HG02642 (cell line): ENCODE measurements at regions not wholly inside any gene's neighbourhood (a gene's known extent, or its start where the extent isn't known, plus 50 kb on each side); places are given as distances from the start of the nearest gene placed in this dataset.
"Not testable (repeated sequence)": the region's sequence is repeated elsewhere in the genome, so short reads cannot be mapped to it uniquely, and the experiment has no call there.

Experiments
- ATAC-seq: cut with Tn5 transposase; IDR thresholded peaks from one replicate; pipeline ENCODE4 v1.9.1; 2021; ENCODE audit warnings: mild to moderate bottlenecking; ENCODE audit not compliant: unreplicated experiment, poor library complexity

DNA sequence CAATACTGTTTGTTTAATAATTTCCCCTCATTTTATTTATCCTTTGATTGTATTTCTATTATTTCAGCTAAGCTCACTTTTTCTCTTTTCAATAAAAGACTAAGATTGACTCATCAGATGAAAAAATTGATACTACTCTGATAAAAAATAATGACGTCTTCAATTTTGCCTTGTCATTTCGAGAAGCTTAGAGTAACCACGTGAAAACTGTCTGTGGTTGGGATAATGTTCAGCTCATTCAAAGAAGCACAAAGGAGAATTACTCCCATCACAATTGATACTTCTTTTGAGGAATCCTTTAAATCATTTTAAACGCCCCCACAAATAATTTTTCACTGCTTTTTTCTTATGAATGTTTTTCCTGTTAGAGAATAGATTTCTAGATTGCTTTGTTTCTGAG, 318.7 kb upstream of the SLITRK1 start:
- ATAC-seq = no peak

DNA sequence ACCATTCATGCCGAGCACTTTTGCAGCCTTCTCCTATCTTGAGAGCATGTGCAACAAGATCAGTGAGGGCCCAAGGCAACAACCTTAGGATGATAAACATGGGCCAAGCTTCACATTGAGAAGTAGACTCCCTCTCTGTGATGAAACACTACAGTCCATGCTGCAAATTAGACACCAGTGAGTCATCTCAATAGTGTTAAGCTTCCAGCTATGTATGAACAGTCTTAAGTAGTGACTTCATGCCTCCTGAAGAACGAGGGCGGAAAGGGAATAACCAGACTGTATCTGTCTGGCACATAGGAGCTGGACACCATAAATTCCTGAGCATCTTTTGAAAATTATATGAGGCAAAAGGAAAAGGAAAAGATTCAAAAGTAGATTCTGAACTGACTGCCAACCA, 309.9 kb upstream of the SLITRK1 start:
- ATAC-seq = no peak

DNA sequence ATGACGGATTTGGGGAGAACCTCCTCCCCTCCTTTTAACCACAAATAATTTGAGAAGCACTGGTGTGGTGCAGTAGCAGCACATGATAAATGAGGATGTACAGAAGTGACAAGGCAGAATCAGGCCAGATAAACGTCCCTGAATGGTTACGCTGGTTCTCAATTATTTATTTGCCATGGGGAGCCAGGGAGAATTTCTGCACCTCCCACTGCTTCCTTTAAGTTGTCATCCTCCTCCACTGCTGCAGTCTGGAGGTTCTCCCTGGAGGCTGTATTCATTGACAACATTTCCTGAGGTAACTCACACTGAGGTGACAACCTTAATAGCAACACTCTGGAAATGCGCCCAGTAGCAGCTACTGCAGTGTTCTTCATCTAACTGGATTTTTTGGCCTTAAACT, 308.9 kb upstream of the SLITRK1 start:
- no peak for ATAC-seq

DNA sequence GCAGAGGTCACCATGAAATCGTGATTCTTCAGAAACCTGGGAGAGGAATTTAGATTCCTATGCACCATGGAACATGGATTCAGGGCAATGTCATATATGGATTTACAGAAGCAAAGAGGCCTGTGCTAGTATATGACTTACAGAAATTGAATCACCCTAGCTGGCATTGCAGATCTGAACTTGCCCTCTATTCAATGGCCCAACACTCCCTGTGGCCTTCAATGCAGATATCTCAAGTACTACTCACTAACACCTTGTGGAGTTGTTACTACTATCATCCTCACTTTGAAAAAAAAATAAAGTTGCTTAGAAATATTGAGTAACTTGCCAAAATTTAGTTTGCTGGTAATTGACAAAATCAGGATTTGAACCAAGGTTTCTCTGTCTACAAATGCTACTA, 305.4 kb upstream of the SLITRK1 start:
- ATAC-seq = no peak

DNA sequence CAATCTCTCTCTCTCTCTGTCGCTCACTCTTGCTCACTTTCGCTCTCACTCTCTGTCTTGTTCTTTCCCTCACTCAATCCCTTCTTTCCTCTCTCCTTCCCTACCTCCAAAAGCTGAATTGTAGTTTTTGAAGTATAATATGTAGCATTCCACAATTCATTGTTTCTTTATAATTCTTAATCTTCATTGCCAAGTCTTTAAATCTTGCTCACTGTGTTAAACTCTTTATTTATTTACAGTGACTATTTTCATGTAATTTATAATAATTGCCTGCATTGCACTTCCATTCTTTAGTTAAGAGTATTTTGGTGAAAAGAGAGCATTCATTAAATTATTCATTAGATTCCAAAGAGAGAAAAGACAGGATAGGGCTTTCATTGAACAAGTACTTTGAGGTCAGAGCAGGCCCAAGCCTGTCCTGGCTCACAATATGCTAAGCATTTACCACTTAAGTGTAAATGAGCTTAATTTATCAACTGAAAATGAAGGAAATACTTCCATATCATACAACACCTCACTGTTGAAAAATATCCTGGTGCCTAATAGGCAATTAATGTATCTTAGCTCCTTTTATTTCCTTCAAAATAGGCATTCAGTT, 257.4 kb upstream of the SLITRK1 start:
- ATAC-seq = no peak

DNA sequence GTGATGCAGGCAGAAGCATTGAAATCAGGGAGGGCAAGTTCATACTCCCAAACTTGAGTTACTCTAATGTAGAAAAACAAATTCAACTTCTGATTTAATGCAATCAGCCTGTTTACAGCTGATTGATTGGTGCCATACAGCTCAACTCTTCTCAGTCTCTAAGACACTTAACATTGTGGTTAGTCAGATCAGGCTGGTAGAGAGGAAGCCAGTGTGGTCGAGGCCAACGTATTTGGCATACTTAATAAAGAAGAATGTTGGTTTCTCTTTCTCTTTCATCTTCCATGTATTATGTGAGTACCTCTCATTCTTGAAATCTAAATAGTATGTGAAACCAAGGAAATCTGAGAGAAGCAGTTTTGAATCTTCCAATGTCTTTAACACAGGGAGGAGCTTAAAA, 255.0 kb upstream of the SLITRK1 start:
- peak; percentile 98 for ATAC-seq

DNA sequence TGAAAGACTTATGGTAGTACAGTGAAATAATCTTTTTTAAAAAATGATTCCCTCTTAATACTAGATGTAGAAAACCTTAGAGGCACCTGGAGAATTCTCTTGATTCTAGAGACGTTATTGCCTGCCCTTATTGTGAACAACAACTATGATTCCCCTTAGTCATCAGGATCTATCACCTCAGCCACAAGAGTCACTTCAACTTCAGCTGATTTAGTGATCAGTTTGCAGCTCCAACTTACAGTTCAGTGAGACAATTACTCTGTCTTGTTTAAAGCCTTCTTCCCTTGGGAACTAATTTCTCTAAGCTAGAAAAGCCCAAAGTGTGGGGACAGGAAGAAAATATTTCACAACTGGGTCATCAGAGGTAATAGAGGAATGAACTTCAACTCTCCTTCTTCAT, 254.3 kb upstream of the SLITRK1 start:
- ATAC-seq = no peak

DNA sequence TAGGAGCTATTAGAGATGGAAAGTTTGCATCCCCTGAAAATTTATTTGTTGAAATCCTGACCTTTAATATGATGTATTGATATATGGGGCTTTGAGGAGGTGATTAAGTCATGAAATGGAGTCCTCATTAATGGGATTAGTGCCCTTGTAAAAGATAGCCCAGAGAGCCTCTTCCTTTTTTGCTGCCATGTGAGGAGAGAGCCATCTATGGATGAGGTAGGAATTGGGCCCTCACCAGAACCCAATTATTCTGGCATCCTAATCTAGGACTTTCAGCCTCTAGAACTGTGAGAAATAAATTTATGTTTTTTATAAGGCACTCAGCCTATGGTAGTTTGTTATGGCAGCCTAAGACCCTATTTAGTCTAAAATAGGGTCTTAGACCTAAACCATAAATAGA, 250.2 kb upstream of the SLITRK1 start:
- no peak for ATAC-seq

DNA sequence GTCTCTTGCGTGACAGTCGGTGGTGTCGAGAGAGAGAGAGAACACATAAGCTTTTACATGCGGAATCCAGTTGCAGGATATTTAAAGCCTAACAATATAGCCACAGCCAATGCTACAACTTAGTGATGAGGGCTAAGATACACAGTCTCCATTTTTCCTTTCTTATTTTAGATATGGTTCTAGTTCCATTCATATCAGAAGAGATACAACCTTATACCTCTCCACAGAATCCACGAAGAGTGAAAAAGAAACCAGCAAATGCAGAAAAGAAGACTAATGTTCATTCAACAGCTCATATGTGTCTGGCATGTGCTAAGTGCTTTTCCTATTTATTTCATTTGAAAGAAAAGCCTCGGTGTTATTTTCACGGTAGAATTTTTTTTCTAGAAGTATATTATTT, 249.0 kb upstream of the SLITRK1 start:
- ATAC-seq = no peak

DNA sequence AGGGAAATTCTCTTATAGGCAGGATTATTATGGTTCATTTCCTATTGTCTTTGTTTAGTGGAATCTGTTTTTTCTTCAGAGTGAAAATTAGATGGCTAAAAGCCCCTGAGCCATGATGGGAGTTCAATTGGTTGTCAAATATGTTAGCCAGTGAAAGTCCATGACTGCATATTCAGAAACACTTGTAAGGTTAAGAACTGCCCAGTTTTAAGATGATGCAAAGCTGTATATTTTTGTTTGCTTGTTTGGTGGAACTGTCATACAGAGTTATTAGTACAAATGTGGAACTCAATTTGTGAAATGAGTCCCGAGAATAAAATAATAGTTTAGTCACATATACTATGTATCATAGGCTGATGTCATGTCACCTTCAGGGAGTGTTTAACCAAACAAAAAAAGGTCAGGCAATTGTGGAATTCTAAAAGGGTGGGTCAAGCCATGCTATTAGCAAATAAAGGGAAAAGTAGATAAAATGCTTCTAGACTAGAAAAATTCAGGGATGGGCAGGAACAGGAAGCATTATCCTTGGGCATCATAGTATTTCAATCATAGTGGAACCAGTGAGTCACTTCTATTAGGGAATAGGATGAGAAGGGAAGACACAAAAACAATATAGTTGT, 248.3 kb upstream of the SLITRK1 start:
- no peak for ATAC-seq

DNA sequence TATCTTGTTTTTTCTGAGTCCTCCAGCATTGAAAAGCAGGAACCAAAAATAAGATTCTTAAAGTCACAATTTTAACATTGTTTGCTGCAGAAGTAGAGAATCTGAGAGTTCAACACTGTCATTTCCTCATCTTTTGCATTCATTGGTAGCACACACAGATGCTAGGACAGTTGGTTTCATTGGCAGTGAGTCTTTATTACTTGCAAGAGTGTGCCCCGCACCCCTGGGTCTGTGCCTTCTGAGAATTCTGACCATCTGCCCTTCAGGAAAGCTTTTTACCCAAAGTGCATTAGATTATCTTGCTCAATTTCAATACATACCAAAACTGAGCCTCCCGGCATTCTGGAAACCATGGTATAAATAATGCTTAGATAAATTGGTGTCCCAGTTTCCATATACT, 247.7 kb upstream of the SLITRK1 start:
- no peak for ATAC-seq

DNA sequence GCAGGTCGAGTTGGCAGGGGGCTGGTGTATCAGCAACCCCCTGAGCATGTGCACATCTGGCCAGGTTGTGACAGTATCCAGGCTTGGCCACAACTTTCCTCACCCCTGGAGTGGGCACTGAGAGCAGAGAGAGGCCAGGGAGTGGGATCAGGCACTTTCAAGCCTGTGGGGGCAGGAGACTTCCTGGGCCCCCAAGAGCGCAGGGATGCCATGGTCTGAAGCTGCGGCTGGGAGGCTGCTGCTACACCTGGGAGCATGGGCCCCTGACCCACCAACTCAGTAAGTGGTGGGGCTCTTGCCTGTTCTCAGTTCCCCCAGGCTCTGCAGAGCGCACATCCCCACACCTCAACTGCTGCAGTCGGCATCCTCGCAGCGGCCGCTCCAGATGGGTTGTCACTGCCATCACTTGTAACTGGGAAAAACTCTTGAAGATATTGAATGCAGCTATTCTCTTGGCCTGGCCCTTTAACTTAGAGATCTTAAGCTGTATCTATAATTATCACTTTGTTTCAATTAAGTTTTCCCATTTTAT, 245.4 kb upstream of the SLITRK1 start:
- ATAC-seq = no peak

DNA sequence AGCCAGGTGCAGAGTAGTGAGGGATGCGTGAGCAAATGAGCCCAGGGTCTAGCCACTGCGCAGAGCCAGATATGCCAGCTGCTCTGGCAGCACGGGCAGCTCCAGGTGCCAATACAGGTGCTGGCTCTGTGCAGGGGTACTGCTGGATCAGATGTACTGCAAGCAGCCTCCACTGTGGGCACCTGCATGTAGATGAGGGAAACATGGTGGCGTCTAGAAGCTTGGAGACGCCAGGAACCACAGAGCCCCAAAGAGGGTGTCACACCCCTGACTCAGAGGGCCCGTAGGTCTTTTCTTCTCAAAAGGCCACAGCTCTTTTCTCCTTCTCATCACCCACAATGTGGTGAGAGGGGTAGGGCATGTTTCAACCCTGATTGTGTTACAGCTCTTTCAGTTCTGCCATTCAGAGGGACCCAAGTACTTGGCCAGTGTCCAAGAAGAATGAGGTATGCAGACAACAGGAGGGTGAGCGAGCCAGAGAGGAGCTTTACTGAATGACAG, 244.4 kb upstream of the SLITRK1 start:
- no peak for ATAC-seq

DNA sequence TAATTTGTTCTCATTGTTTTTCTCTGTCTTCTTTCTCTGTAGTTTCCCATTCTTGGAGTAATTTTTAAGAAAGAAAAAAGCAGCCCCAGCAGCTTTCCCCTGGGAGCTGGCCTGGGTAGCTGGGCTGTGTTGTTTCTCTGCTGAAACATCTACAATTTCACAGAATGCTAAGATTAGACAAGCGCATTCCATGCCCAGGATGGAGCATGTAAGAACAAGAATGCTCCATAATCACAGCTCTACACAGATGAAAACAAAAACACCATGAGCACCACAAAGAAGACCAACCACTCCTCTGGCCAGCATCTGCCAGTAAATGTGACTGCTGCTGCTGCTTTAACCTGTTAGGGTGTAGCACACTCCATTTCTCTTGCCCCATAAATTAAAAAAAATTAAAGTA, 239.2 kb upstream of the SLITRK1 start:
- ATAC-seq = no peak

DNA sequence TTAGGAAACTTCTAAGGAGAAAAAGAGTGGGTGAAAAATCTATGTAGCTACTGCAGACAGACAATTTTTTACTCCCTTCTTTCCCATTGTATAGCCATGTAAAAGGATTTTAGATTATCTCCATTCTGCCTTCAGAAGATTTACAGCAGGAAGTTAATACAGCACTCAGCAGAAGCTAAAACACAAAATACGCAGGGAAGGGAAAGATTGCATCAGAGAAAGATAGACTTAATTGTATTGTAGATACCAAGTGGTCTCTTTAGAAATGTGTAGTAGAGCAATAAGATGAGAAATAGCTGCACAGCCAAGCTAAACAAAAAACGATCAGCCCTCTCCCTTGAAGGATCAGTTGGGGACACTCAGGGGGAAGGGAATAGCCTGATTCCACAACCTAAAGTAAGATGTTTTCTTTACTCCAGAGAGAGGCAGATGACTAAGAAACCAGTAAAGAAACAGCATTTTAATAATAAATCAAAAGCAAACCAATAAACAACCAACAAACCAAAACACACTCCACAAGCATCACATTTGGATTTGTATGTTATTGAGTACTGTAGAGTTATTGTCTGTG, 236.7 kb upstream of the SLITRK1 start:
- ATAC-seq = no peak

DNA sequence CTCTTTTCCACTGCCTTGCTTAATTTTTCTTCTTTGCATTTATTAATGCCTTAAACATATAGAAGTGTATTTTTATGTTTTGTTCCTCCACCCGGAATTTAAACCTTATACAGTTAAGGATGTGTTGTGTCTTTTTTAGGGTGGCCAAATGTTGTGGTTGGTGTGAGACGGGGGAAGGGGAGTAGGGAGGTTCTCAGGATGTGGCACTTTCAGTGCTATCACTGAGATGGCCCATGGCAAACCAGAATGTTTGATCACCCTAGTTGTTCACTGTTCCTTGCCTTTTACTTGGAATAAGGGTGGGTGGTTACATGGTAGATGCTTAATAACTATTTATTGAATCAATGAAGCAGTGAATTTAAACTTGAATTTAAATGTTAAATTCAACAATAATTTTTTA, 216.0 kb upstream of the SLITRK1 start:
- no peak for ATAC-seq

DNA sequence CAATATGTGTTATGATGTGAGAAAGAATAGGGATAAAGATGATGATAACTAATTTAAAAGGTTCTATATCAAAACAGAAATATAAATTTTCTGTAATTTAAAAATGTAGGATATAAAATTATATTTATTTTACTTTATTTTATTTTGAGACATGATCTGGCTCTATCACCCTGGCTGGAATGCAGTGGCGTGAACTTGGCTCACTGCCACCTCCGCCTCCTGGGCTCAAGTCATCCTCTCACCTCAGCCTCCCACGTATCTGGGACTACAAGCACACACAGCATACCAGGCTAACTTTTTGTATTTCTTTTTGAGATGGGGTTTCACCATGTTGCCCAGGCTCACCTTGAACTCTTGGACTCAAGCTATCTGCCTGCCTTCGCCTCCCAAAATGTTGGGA, 214.9 kb upstream of the SLITRK1 start:
- ATAC-seq = no peak

DNA sequence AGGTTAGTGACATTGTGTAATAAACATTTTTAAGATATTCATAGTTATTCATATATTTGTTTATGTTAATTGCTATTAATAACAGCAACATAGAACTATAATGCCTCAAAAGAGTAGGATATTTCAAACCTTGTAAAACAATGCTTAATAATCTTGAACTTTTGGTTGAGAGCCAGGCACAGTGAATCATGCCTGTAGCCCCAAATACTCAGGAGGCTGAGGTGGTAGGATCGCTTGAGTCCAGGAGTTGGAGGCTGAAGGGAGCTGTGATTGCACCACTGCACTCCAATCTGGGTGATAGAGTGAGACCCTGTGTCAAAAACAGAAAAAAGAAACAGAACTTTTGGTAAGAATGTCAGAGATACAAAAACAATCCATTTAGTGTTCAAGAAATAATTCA, 213.9 kb upstream of the SLITRK1 start:
- ATAC-seq = no peak

DNA sequence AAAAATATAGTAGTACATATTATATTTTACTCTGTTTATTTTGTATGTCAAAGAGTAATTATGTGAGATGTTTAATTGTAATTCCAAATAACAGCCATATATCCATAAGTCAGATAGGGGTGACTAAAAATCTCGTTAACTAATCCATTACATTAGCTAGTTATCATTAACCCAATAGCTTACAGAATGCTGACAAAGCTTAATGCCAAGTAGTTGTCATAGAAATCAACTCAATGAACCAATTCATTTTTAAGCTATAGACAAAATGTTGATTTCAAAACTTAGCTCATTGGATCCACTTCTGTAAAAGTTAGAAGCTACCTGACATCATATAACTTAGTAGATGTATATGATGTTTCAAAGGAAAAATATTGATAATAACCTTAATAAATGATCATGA, 206.7 kb upstream of the SLITRK1 start:
- no peak for ATAC-seq

DNA sequence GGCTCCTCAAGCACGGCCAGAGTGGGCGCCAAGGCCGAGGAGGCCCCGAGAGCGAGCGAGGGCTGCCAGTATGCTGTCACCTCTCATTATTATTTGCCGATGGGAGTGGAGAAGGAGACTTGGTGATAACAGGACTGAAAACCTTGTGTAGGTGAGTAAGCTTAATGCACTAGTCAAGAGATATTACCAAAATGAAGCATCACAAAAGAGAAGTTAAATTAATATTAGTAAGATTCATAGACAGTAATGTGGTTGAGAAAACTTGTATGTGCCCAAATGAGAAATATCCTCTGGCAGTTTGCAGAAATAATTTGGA, 204.5 kb upstream of the SLITRK1 start:
- no peak for ATAC-seq

DNA sequence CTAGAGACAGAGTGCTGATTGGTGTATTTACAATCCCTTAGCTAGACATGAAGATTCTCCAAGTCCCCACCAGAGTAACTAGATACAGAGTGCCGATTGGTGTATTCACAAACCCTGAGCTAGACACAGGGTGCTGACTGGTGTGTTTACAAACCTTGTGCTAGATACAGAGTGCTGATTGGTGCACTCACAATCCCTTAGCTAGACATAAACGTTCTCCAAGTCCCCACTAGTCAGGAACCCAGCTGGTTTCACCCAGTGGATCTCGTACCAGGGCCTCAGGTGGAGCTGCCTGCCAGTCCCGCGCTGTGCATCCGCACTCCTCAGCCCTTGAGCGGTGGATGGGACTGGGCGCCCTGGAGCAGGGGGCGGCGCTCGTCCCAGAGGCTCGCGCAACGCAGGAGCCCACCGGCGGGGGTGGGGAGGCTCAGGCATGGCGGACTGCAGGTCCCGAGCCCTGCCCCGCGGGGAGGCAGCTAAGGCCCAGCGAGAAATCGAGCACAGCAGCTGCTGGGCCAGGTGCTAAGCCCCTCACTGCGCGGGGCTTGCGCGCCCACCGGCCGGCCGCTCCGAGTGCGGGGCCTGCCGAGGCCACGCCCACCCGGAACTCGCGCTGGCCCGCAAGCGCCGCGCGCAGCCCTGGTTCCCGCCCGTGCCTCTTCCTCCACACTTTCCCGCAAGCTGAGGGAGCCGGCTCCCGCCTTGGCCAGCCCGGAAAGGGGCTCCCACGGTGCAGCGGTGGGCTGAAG, 204.0 kb upstream of the SLITRK1 start:
- not testable (repeated sequence) for ATAC-seq
